ENCODE measurements at regions not wholly inside any gene's neighbourhood (a gene's known extent, or its start where the extent isn't known, plus 50 kb on each side); places are given as distances from the start of the nearest gene placed in this dataset.
A peak's percentile ranks its signal among the peaks of the same experiment; 100 is the strongest.

DNA sequence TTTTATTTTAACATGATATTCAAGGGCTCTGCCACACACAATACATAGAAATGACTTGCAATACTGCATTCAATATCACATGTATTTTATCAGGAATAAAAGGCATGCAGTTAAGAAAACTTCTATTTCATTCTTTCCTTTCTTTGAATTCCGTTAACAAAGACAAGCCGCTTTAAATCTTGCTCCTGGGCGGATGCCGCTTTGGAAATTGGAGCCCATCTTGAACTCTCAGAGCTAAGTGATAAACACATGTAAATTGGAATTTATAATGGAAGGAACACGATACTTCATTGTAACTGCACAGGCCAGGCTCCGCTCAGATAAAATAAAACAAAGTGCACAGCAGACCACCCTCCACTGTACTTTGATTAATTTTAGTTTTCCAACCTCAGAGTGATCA, 774.5 kb upstream of the COBL start:
- TF ChIP-seq CTCF (IDR thresholded peaks at IDR 0.05; ENCODE audit: insufficient read depth, low read depth, low read length, missing control alignments) = no peak
- H3K4me3 ChIP-seq (ENCODE audit: low read length) = no peak overlapping the region
- no peak for DNase-seq (ENCODE audit: low read depth)

GRCh38 chr7:52088008-52088901, 771.6 kb upstream of the COBL start:
- TF ChIP-seq CTCF (IDR thresholded peaks at IDR 0.05; ENCODE audit: insufficient read depth, low read depth, low read length, missing control alignments) = no peak
- H3K4me3 ChIP-seq (ENCODE audit: low read length) = no peak overlapping the region
- no peak for DNase-seq (ENCODE audit: low read depth)

DNA sequence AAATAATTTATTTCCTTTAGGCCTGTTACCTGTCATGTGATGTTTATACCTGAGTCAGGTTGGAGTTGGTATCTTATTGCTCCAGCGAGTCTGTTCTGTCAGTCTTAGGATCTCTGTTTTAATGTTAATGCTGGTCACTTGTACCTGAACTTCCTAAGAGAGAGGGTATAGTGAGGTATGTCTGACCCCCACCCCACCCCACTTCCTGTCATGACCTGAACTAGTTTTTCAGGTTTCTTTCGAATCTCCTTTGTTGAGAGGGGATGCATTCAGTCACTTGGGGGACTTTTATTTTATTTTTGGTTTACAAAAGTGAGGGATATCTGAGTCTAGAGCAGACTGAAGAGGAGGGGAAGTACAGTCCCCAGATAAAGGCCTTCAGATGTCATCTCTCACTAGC, 769.0 kb upstream of the COBL start:
- no peak overlapping the region for H3K4me3 ChIP-seq (ENCODE audit: low read length)
- no peak for TF ChIP-seq CTCF (IDR thresholded peaks at IDR 0.05; ENCODE audit: insufficient read depth, low read depth, low read length, missing control alignments)
- no peak for DNase-seq (ENCODE audit: low read depth)

GRCh38 chr7:52080493-52080892, 763.9 kb upstream of the COBL start:
- DNase-seq (ENCODE audit: low read depth) = peak; percentile 0
- TF ChIP-seq CTCF (IDR thresholded peaks at IDR 0.05; ENCODE audit: insufficient read depth, low read depth, low read length, missing control alignments) = no peak
- H3K4me3 ChIP-seq (ENCODE audit: low read length) = no peak overlapping the region

DNA sequence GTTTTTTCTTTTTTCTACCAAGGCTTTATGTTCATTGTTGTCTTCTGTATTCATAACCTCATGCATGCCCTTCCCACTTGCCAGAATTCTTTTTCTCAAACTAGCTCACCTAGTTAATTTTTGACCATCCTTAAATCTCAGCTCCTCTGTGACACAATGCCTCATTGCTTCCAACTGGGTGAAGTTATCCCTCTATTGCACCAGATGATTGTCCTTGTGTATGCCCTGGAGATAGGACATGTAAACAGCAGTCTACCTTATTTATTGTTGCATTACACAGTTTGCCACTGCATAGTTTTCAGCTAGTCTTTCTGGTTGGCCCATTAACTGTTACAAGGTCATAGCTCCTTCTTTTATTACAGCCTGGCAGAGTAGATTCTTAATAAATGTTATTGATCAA, 763.1 kb upstream of the COBL start:
- no peak for DNase-seq (ENCODE audit: low read depth)
- H3K4me3 ChIP-seq (ENCODE audit: low read length) = no peak overlapping the region
- no peak for TF ChIP-seq CTCF (IDR thresholded peaks at IDR 0.05; ENCODE audit: insufficient read depth, low read depth, low read length, missing control alignments)

- no peak for DNase-seq (ENCODE audit: low read depth)
- TF ChIP-seq CTCF (IDR thresholded peaks at IDR 0.05; ENCODE audit: insufficient read depth, low read depth, low read length, missing control alignments) = no peak
- H3K4me3 ChIP-seq (ENCODE audit: low read length) = no peak overlapping the region
Observed at GRCh38 chr7:52077571-52077970, 761.0 kb upstream of the COBL start.

- no peak overlapping the region for H3K4me3 ChIP-seq (ENCODE audit: low read length)
- DNase-seq (ENCODE audit: low read depth) = no peak
- no peak for TF ChIP-seq CTCF (IDR thresholded peaks at IDR 0.05; ENCODE audit: insufficient read depth, low read depth, low read length, missing control alignments)
Observed at GRCh38 chr7:52074912-52075311, 758.3 kb upstream of the COBL start.

Data from epithelial cell of esophagus (primary cell).